Dermis blood vessel endothelial cell (primary cell): ENCODE measurements at regions not wholly inside any gene's neighbourhood (a gene's known extent, or its start where the extent isn't known, plus 50 kb on each side); places are given as distances from the start of the nearest gene placed in this dataset.
"Not testable (repeated sequence)": the region's sequence is repeated elsewhere in the genome, so short reads cannot be mapped to it uniquely, and the experiment has no call there.

ENCODE experiments used
- DNase-seq: peaks from one replicate; pipeline ENCODE4 v3.0.0; 2010

- no peak for DNase-seq
Measured at GRCh38 chr22:26933105-26933590, 275.8 kb downstream of the MIAT start.

- DNase-seq: no peak
Measured at GRCh38 chr22:26937213-26937612, 279.8 kb downstream of the MIAT start.

GRCh38 chr22:26939466-26939865 lies 282.1 kb downstream of the MIAT start:
- no peak for DNase-seq

GRCh38 chr22:26941896-26942636 lies 284.7 kb downstream of the MIAT start:
- no peak for DNase-seq

GRCh38 chr22:26942637-26942957 lies 285.2 kb downstream of the MIAT start:
- no peak for DNase-seq

GRCh38 chr22:26945565-26945964 lies 288.2 kb downstream of the MIAT start:
- DNase-seq: no peak

- DNase-seq: peak; percentile 40
Measured at GRCh38 chr22:26949193-26949592, 291.8 kb downstream of the MIAT start.

GRCh38 chr22:26951139-26951538 lies 293.8 kb downstream of the MIAT start:
- DNase-seq: not testable (repeated sequence)

- DNase-seq: no peak
Measured at GRCh38 chr22:26952004-26952403, 294.6 kb downstream of the MIAT start.

GRCh38 chr22:26952451-26953011 lies 295.1 kb downstream of the MIAT start:
- no peak for DNase-seq

- DNase-seq: no peak
Measured at GRCh38 chr22:26953012-26953883, 295.9 kb downstream of the MIAT start.

GRCh38 chr22:26956371-26956770 lies 299.0 kb downstream of the MIAT start:
- DNase-seq: no peak

- DNase-seq: no peak
Measured at GRCh38 chr22:26957176-26957575, 299.8 kb downstream of the MIAT start.

GRCh38 chr22:26957897-26958296 lies 300.5 kb downstream of the MIAT start:
- DNase-seq: no peak

- no peak for DNase-seq
Measured at GRCh38 chr22:26958378-26958777, 301.0 kb downstream of the MIAT start.

GRCh38 chr22:26964642-26965041 lies 307.3 kb downstream of the MIAT start:
- no peak for DNase-seq

- DNase-seq: no peak
Measured at GRCh38 chr22:26967282-26967681, 309.9 kb downstream of the MIAT start.

GRCh38 chr22:26968859-26969523 lies 311.6 kb downstream of the MIAT start:
- no peak for DNase-seq

- DNase-seq: no peak
Measured at GRCh38 chr22:26970809-26971394, 313.5 kb downstream of the MIAT start.

GRCh38 chr22:26972286-26972685 lies 314.9 kb downstream of the MIAT start:
- DNase-seq: no peak

- DNase-seq: not testable (repeated sequence)
Measured at GRCh38 chr22:26972915-26973314, 315.5 kb downstream of the MIAT start.

GRCh38 chr22:26974034-26974433 lies 316.6 kb downstream of the MIAT start:
- no peak for DNase-seq
